GM18907 (cell line): ENCODE measurements at regions not wholly inside any gene's neighbourhood (a gene's known extent, or its start where the extent isn't known, plus 50 kb on each side); places are given as distances from the start of the nearest gene placed in this dataset.

Experiments
- ATAC-seq: cut with Tn5 transposase; IDR thresholded peaks from one replicate; pipeline ENCODE4 v1.9.1; 2021; ENCODE audit warnings: mild to moderate bottlenecking, moderate library complexity; ENCODE audit not compliant: unreplicated experiment

GRCh38 chr3:24639481-24640329 lies 145.1 kb upstream of the THRB start:
- no peak for ATAC-seq

- ATAC-seq, result no peak
Observed at GRCh38 chr3:24640330-24640877, 145.8 kb upstream of the THRB start.

DNA sequence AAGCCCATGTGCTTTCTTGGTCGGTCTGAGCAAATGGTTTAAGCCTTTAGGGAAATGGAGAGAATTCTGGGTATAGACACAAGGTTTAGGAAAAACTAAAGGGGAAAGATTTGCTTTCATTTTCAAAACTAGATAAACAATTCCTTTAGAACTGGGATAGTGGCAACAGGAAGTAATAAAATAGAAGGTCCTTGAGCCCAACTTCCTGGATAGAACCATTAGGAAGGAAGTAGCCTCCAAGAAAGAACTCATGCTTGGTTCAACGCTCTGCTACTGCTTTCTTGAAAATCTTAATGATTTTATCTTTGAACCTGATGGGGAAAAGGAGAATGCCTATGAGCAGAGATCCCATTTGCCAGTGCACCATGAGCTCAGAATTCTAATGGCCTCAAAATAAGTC lies 147.0 kb upstream of the THRB start:
- no peak for ATAC-seq

GRCh38 chr3:24645047-24645446 lies 150.4 kb upstream of the THRB start:
- no peak for ATAC-seq

DNA sequence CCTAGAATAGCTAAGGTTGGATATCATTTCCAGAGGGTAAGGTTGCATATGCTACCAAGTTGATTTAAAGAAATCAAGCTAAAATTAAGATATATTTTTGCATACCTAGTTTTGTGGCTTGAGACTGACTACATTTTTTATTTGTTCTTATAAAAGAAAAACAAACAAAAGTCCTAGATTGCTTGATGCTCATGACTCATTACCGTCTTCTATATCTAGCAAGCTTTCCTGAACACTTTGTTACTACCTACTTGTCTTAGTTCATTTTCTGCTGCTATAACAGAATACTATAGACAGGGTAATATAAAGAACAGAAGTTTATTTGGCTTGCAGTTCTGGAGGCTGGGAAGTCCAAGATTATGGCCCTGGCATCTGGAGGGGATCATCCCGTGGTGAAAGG lies 152.1 kb upstream of the THRB start:
- no peak for ATAC-seq

DNA sequence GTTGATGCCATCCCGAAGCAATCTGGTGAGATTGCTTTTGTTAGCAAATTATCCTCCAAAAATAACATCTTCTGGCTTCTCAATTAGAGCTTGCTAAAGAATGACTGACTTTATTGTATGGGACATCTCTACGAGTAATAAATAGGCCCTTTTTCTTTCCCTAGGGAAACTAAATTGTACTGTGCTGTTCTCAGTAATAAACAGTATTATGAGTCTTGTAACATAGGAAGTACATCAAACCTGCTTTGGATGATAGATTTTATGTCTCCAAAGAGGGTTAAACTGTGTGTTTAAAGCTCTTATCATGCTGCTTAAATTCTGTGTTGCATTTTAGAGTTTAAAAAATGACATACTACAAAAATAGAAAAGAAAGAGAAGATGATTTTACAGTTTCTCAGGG lies 153.4 kb upstream of the THRB start:
- ATAC-seq, result no peak

DNA sequence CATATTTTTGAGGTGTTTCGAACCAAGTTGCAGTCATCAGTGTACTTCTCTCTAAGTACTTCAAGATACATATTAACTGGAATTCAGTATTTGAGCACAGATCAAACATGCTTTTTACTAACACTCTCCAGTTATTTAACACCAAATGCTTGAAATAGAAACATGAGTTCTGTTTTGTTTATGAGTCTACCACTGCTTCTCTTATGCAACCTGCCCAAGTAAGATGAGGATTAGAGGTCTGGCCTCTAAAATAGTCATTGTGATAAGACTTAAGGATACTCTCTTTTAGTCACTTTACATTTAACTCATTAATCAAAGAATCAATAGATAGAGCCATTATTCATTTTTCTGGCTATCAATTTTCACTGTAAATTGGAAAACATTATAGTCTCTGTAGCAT lies 156.2 kb upstream of the THRB start:
- ATAC-seq, result no peak

- no peak for ATAC-seq
Observed at GRCh38 chr3:24657870-24658510, 163.3 kb upstream of the THRB start.

- ATAC-seq, result no peak
Observed at GRCh38 chr3:24661175-24661584, 166.5 kb upstream of the THRB start.

GRCh38 chr3:24662449-24663345 lies 168.0 kb upstream of the THRB start:
- no peak for ATAC-seq

GRCh38 chr3:24663406-24663805 lies 168.8 kb upstream of the THRB start:
- no peak for ATAC-seq

DNA sequence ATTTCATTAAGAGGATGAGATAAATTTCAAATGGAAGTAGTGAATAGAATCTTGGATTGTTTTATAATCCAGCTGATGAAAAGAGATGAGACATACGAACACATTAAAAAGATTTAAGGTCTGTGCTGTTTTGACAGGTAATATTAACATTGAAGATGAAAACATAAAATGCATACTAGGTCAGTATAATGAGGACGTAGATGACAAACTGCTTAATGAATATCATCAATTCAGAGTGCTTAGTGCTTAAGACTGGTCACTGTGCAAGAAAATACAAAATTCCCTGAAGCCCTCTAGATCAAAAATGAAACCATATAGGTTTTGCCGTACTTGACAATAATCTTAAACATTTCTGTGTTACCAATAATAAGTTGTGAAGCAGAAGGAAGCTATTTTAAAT lies 173.4 kb upstream of the THRB start:
- no peak for ATAC-seq

GRCh38 chr3:24670871-24671270 lies 176.2 kb upstream of the THRB start:
- no peak for ATAC-seq

DNA sequence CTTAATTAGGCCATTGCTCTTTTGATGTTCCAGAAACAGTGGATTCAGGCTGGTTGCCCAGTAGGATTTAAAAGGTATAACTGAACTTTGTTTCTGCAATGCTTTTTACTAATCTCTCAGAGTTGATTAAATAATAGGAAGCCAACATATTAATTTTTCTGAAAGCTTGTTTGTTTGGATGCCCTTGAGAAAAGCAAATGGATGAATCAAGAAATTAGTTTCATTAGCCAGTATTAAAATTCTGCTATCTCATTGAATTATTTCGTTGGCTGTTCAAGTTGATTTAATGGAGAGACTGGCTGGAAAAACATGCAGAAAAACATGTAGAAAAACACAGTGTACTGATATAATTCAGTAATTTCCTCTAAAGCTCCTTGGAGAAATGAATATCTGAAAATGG lies 178.9 kb upstream of the THRB start:
- no peak for ATAC-seq

GRCh38 chr3:24674261-24674660 lies 179.6 kb upstream of the THRB start:
- no peak for ATAC-seq

DNA sequence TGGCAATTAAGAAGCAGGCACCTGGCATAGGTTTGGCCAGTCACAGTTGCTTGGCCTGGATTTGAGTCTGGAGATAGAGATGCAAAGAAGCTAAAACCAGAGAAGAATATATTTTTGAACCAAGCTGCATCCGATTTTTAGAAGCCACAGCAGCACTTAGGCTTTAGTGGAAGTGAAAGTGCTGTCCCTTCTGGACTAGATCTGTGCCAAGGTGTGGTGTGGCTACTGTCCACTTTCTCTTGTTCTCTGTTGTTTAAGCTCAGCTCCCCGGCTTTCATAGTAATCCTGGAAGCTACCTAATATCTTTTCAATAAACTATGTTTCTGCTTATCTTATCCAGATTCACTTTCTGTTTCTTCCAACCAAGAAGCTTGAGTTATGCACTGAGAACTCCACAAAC lies 183.4 kb upstream of the THRB start:
- peak; percentile 42 for ATAC-seq

- peak; percentile 69 for ATAC-seq
Observed at GRCh38 chr3:24678421-24678865, 183.8 kb upstream of the THRB start.

DNA sequence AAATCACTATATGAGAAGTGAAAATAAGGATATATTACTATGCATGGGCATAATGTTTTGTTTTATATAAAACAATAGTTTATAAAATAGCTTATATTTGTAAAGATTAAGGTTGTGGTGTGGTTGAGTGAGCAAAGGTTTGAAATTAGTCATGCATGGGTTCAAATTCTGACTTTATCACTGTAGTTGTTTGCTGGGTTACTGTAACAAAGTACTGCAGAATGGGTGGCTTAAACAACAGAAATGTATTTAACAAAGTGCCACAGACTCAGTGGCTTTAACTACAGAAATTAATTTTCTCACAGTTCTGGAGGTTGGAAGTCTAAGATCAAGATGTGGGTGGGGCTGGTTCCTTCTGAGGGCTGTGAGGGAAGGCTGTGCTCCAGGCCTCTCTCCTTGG lies 184.8 kb upstream of the THRB start:
- ATAC-seq, result no peak

DNA sequence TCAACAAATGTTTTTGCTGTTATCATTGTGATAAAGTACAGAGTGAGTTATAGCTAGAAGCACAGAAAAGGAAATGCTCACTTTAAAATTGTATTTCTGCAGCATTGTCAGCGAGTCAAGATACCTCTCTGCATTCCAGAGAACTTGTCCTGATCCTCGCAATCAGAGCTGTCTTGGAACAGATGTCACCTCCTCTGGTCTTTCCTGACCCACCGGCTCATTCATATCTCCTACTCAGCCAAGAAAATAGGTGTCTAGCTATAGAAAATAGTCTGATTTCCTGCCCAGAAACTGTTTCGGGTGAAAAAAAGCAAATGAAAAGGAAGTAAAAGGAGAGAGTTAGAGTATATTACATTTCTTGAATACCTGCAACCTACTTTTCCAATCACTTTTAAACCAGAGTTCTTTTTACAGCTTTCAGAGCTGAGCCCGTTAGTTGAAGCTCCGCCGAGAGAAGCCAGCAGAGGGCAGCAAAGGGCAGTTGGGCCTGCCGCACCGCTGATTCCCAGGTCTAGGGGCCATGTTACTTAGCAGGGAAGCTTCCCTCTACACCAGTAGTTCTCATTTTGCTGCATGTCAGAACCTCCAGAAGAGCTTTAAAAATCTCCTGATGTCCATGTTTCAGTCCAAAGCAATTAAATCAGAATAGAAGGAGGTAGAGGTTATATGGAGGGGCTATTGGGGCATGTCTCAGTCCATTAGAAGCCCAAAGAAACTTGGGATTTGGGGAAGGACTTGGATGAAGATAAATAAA lies 185.7 kb upstream of the THRB start:
- peak; percentile 75 for ATAC-seq

GRCh38 chr3:24682141-24682547 lies 187.5 kb upstream of the THRB start:
- ATAC-seq, result no peak
